GM12878 (cell line): ENCODE measurements at regions not wholly inside any gene's neighbourhood (a gene's known extent, or its start where the extent isn't known, plus 50 kb on each side); places are given as distances from the start of the nearest gene placed in this dataset.

ENCODE experiments used
- ATAC-seq: fragments of 200-7000 bp; cut with Tn5 transposase; 3 replicates; pipeline ENCODE4 v1.9.1; 2020; ENCODE audit warnings: mild to moderate bottlenecking, moderate library complexity
- BruUV-seq: library from RNA; stranded (reverse); fragments of 400-500 nt; replicated peaks from 2 replicates; lab custom pipeline; 2021; lab: Mats Ljungman, UMichigan
- CTCF ChIA-PET: fragments of 300-600 bp; sonication (Branson Sonifier 250); formaldehyde crosslinking; extraction: SDS; loops from one replicate; lab custom pipeline; 2021; ENCODE audit warnings: inconsistent platforms; lab: Yijun Ruan, JAX
- POLR2A ChIA-PET: fragments of 350-600 bp; formaldehyde crosslinking; extraction: SDS; loops from one replicate; lab custom pipeline; 2021; ENCODE audit warnings: inconsistent platforms; lab: Charles Lee
- RAD21 ChIA-PET: fragments of 300-600 bp; sonication (Branson Sonifier 250); formaldehyde crosslinking; loops from one replicate; lab custom pipeline; 2023; ENCODE audit warnings: antibody characterized with exemption; ENCODE audit not compliant: unreplicated experiment; lab: Charles Lee
- SMC1A ChIA-PET: fragments of 300-600 bp; sonication (Branson Sonifier 250); formaldehyde crosslinking; loops from one replicate; lab custom pipeline; 2023; ENCODE audit not compliant: unreplicated experiment, uncharacterized antibody; lab: Charles Lee
- DNase-seq: peaks from one replicate; pipeline ENCODE4 v3.0.0-alpha.2; 2011; ENCODE audit warnings: low read depth, low spot score
- FAIRE-seq: peaks from 3 replicates; lab custom pipeline; 2011; peaks lifted over from hg19 to GRCh38; lab: Jason Lieb, UNC
- H2AFZ ChIP-seq: 2 replicates; pipeline ENCODE4 v1.6.0; 2011; ENCODE audit warnings: low read depth, low read length, control low read depth; ENCODE audit not compliant: control insufficient read depth
- H3K27ac ChIP-seq: 2 replicates; pipeline ENCODE4 v1.5.1; 2011; ENCODE audit warnings: control low read depth; ENCODE audit not compliant: control insufficient read depth, insufficient read depth
- H3K27me3 ChIP-seq, 2 experiments: replicated peaks in 1 of 2; 2 replicates each; pipeline versions ENCODE4 v1.6.0 to v1.6.1; 2011; ENCODE audit warnings: low read length in 1 of 2; ENCODE audit not compliant: control insufficient read depth in 2 of 2, insufficient read depth in 2 of 2
- H3K36me3 ChIP-seq, 2 experiments: 2 replicates each; pipeline ENCODE4 v1.5.1; 2011; ENCODE audit warnings: low read length in 1 of 2; ENCODE audit not compliant: control insufficient read depth in 2 of 2, insufficient read depth in 2 of 2
- H3K4me1 ChIP-seq: 2 replicates; pipeline ENCODE4 v1.6.1; 2011; ENCODE audit warnings: mild to moderate bottlenecking, low read length, moderate library complexity, mixed read lengths; ENCODE audit not compliant: control insufficient read depth, insufficient read depth
- H3K4me2 ChIP-seq: 2 replicates; pipeline ENCODE4 v1.6.0; 2011; ENCODE audit warnings: control low read depth; ENCODE audit not compliant: control insufficient read depth, insufficient read depth
- H3K4me3 ChIP-seq: fragments of 200-600 bp; sonication (generic); 2 replicates; pipeline ENCODE4 v1.5.1; 2016
- H3K79me2 ChIP-seq: 2 replicates; pipeline ENCODE4 v1.6.0; 2011; ENCODE audit warnings: low read length; ENCODE audit not compliant: control insufficient read depth, insufficient read depth
- H3K9ac ChIP-seq: 2 replicates; pipeline ENCODE4 v1.8.0; 2011; ENCODE audit warnings: low read length, control low read depth, mixed read lengths; ENCODE audit not compliant: control insufficient read depth, insufficient read depth
- H3K9me3 ChIP-seq: replicated peaks from 3 replicates; pipeline ENCODE4 v1.5.1; 2011; ENCODE audit warnings: mild to moderate bottlenecking, low read length; ENCODE audit not compliant: control insufficient read depth, insufficient read depth
- H4K20me1 ChIP-seq: 2 replicates; pipeline ENCODE4 v1.6.0; 2011; ENCODE audit not compliant: control insufficient read depth, insufficient read depth
- BCL11A ChIP-seq: IDR thresholded peaks from 2 replicates; pipeline ENCODE4 v1.6.1; 2011; ENCODE audit warnings: low read depth, low read length
- CEBPB ChIP-seq, 2 experiments: fragments of 150-350 bp in 1 of 2; IDR thresholded peaks; 2 replicates each; pipeline ENCODE4 v1.6.1; 2012 to 2014; ENCODE audit warnings: low read depth in 2 of 2, low read length in 2 of 2, borderline replicate concordance in 1 of 2, inconsistent platforms in 1 of 2
- CHD4 ChIP-seq: fragments of 200-600 bp; sonication (generic); IDR thresholded peaks from 2 replicates; pipeline ENCODE4 v1.6.1; 2016; ENCODE audit warnings: mild to moderate bottlenecking
- CREB1 ChIP-seq: IDR thresholded peaks from 2 replicates; pipeline ENCODE4 v1.6.1; 2012; ENCODE audit warnings: low read depth, mild to moderate bottlenecking, inconsistent platforms
- DPF2 ChIP-seq: fragments of 450-650 bp; IDR thresholded peaks from 2 replicates; pipeline ENCODE4 v1.6.1; 2017; ENCODE audit warnings: mild to moderate bottlenecking
- EP300 ChIP-seq, 2 experiments: fragments of 150-350 bp in 1 of 2; IDR thresholded peaks; 2 replicates each; pipeline ENCODE4 v1.6.1; 2011 to 2012; ENCODE audit warnings: low read depth in 2 of 2, low read length in 2 of 2, borderline replicate concordance in 1 of 2, improper control_type of control experiment in 1 of 2, inconsistent platforms in 1 of 2; ENCODE audit not compliant: control insufficient read depth in 1 of 2
- IKZF2 ChIP-seq, 2 experiments: fragments of 450-650 bp; IDR thresholded peaks; 2 replicates each; pipeline ENCODE4 v1.6.1; 2017; ENCODE audit warnings: mild to moderate bottlenecking in 2 of 2, moderate library complexity in 2 of 2
- JUND ChIP-seq: IDR thresholded peaks from 2 replicates; pipeline ENCODE4 v1.6.1; 2012; ENCODE audit warnings: low read depth, mild to moderate bottlenecking, low read length, improper control_type of control experiment, moderate library complexity
- KAT2A ChIP-seq: conservative IDR thresholded peaks from 2 replicates; pipeline ENCODE4 v1.6.1; 2011; ENCODE audit warnings: low read depth, low read length; ENCODE audit not compliant: control insufficient read depth
- MTA3 ChIP-seq: IDR thresholded peaks from 2 replicates; pipeline ENCODE4 v1.6.1; 2012; ENCODE audit warnings: low read length, inconsistent platforms, borderline replicate concordance
- PAX5 ChIP-seq: IDR thresholded peaks from 2 replicates; pipeline ENCODE4 v1.6.1; 2011; ENCODE audit warnings: low read depth, low read length, borderline replicate concordance
- PBX3 ChIP-seq: IDR thresholded peaks from 2 replicates; pipeline ENCODE4 v1.6.1; 2011; ENCODE audit warnings: mild to moderate bottlenecking, low read depth, low read length, moderate library complexity; ENCODE audit not compliant: insufficient replicate concordance
- RCOR1 ChIP-seq: conservative IDR thresholded peaks from 2 replicates; pipeline ENCODE4 v1.6.1; 2012; ENCODE audit warnings: low read depth, low read length, improper control_type of control experiment
- REST ChIP-seq: IDR thresholded peaks from 2 replicates; pipeline ENCODE4 v1.6.1; 2012; ENCODE audit warnings: mild to moderate bottlenecking, low read depth, low read length
- SMARCA5 ChIP-seq: fragments of 450-650 bp; IDR thresholded peaks from 2 replicates; pipeline ENCODE4 v1.6.1; 2017; ENCODE audit warnings: mild to moderate bottlenecking
- SP1 ChIP-seq: IDR thresholded peaks from one replicate; pipeline ENCODE4 v1.6.1; 2011; ENCODE audit warnings: low read depth, low read length
- SUPT20H ChIP-seq: IDR thresholded peaks from 2 replicates; pipeline ENCODE4 v1.6.1; 2011; ENCODE audit warnings: low read depth, mild to moderate bottlenecking, low read length, moderate library complexity, borderline replicate concordance; ENCODE audit not compliant: control insufficient read depth
- ZBED1 ChIP-seq: IDR thresholded peaks from 2 replicates; pipeline ENCODE4 v1.6.1; 2016; ENCODE audit warnings: borderline replicate concordance
- ZNF24 ChIP-seq: fragments of 450-650 bp; IDR thresholded peaks from 2 replicates; pipeline ENCODE4 v1.6.1; 2017; ENCODE audit warnings: antibody characterized with exemption, mild to moderate bottlenecking
- in situ Hi-C: fragments of 300-500 bp; cut with MboI; formaldehyde crosslinking; loops from 9 replicates; pipeline ENCODE4 v1.14.3; 2018; ENCODE audit warnings: mixed read lengths
- intact Hi-C: fragments of 100-400 bp; cut with micrococcal nuclease; formaldehyde crosslinking; loops from one replicate; pipeline ENCODE4 v1.14.2; 2022; ENCODE audit not compliant: unreplicated experiment
- TF ChIP-seq, protein P1 (sequence below): IDR thresholded peaks from 2 replicates; pipeline ENCODE4 v1.6.1; 2012; ENCODE audit warnings: low read depth, low read length, improper control_type of control experiment

GRCh38 chr1:212233321-212233720 lies 51.9 kb upstream of the PPP2R5A start:
- in situ Hi-C loops (no loop called here), intact Hi-C loops (no loop called here)
- TF ChIP-seq IKZF2 (IDR thresholded peaks at IDR 0.05) (no peak), SP1 (no peak), BCL11A (no peak), JUND (no peak), DPF2 (no peak), PAX5 (no peak), MTA3 (no peak), ZNF24 (no peak), CREB1 (no peak), ZBED1 (no peak), RCOR1 (no peak), PBX3 (no peak), CEBPB (IDR thresholded peaks at IDR 0.05; ENCODE audit: borderline replicate concordance in 1 of 2, low read depth in 2 of 2, low read length in 2 of 2) (no peak), EP300 (IDR thresholded peaks at IDR 0.05; ENCODE audit: borderline replicate concordance in 1 of 2, control insufficient read depth in 1 of 2, low read depth in 2 of 2, low read length in 2 of 2) (no peak), SMARCA5 (no peak), SUPT20H (no peak), REST (no peak), KAT2A (no peak), CHD4 (no peak)
- TF ChIP-seq, protein P1, sequence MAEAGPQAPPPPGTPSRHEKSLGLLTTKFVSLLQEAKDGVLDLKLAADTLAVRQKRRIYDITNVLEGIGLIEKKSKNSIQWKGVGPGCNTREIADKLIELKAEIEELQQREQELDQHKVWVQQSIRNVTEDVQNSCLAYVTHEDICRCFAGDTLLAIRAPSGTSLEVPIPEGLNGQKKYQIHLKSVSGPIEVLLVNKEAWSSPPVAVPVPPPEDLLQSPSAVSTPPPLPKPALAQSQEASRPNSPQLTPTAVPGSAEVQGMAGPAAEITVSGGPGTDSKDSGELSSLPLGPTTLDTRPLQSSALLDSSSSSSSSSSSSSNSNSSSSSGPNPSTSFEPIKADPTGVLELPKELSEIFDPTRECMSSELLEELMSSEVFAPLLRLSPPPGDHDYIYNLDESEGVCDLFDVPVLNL, result no peak
- Histone ChIP-seq H3K79me2 (no peaks in the 10 kb centered on the region), H2AFZ (no peak overlapping the region), H4K20me1 (no peaks in the 10 kb centered on the region), H3K27ac (no peak overlapping the region), H3K4me3 (no peak overlapping the region), H3K9me3 (no peaks in the 10 kb centered on the region), H3K36me3 (no peaks in the 10 kb centered on the region), H3K4me1 (peaks cover 11% of the 10 kb centered on the region), H3K9ac (no peak overlapping the region), H3K27me3 (no peaks in the 10 kb centered on the region), H3K4me2 (no peak overlapping the region)
- ChIA-PET RAD21 (interaction anchor here (1.5 kb wide), 1 partner anchor 14 kb away, joined by 4 read pairs; no protein-coding TSS in a partner anchor), CTCF (interaction anchor here (0.6 kb wide), 1 partner anchor 15 kb away, joined by 3 read pairs; no protein-coding TSS in a partner anchor), SMC1A (interaction anchor here (0.7 to 1.6 kb wide), 2 partner anchors 11 to 58 kb away, joined by 3 to 5 read pairs; no protein-coding TSS in a partner anchor), POLR2A (no interaction called here)
- FAIRE-seq (no peak), DNase-seq (no peak), ATAC-seq (no peak)
- no TSS peak for BruUV-seq
